IMR-90 (cell line): ENCODE measurements at regions not wholly inside any gene's neighbourhood (a gene's known extent, or its start where the extent isn't known, plus 50 kb on each side); places are given as distances from the start of the nearest gene placed in this dataset.

Experiments
- ATAC-seq: fragments of 200-7000 bp; cut with Tn5 transposase; 2 replicates; pipeline ENCODE4 v1.9.1; 2020; ENCODE audit warnings: low read depth, mild to moderate bottlenecking, moderate library complexity
- BruUV-seq: library from RNA; stranded (reverse); fragments of 400-500 nt; replicated peaks from 2 replicates; lab custom pipeline; 2021; lab: Mats Ljungman, UMichigan
- CTCF ChIA-PET: fragments of 300-600 bp; formaldehyde crosslinking; extraction: SDS; loops from one replicate; lab custom pipeline; 2021; ENCODE audit warnings: antibody characterized with exemption; lab: Yijun Ruan, JAX
- POLR2A ChIA-PET: fragments of 300-600 bp; sonication (Branson Sonifier 250); formaldehyde crosslinking; loops from one replicate; lab custom pipeline; 2022; ENCODE audit warnings: antibody characterized with exemption; ENCODE audit not compliant: unreplicated experiment; lab: Charles Lee
- DNase-seq: peaks from one replicate; pipeline ENCODE4 v3.0.0; 2013
- H2AFZ ChIP-seq: replicated peaks from 2 replicates; pipeline ENCODE3; 2013; ENCODE audit warnings: low read length, mild to moderate bottlenecking; ENCODE audit not compliant: poor library complexity
- H2AK5ac ChIP-seq: 2 replicates; pipeline ENCODE4 v1.6.1; 2013; ENCODE audit warnings: low read depth, low read length, inconsistent platforms
- H2AK9ac ChIP-seq: replicated peaks from 2 replicates; pipeline ENCODE3; 2013; ENCODE audit warnings: mild to moderate bottlenecking, low read depth, low read length, moderate library complexity; ENCODE audit not compliant: poor library complexity
- H2BK120ac ChIP-seq: 2 replicates; pipeline ENCODE4 v1.6.1; 2013; ENCODE audit warnings: low read depth, low read length, inconsistent platforms
- H2BK15ac ChIP-seq: 3 replicates; pipeline ENCODE4 v1.6.1; 2013; ENCODE audit warnings: low read depth, low read length, inconsistent platforms
- H2BK20ac ChIP-seq: 2 replicates; pipeline ENCODE4 v1.6.1; 2013; ENCODE audit warnings: low read depth, mild to moderate bottlenecking, inconsistent platforms, low read length, moderate library complexity
- H2BK5ac ChIP-seq: 2 replicates; pipeline ENCODE4 v1.6.1; 2013; ENCODE audit warnings: mild to moderate bottlenecking, low read depth, low read length, inconsistent platforms; ENCODE audit not compliant: poor library complexity, severe bottlenecking
- H3K14ac ChIP-seq: replicated peaks from 2 replicates; pipeline ENCODE4 v1.6.1; 2013; ENCODE audit warnings: low read depth, low read length, inconsistent platforms
- H3K18ac ChIP-seq: 2 replicates; pipeline ENCODE4 v1.6.1; 2013; ENCODE audit warnings: low read depth, low read length, control low read depth
- H3K23ac ChIP-seq: 2 replicates; pipeline ENCODE4 v1.6.1; 2013; ENCODE audit warnings: low read depth, low read length, inconsistent platforms
- H3K27ac ChIP-seq: 2 replicates; pipeline ENCODE4 v1.5.1; 2013; ENCODE audit warnings: mild to moderate bottlenecking, control low read depth, low read length; ENCODE audit not compliant: insufficient read depth
- H3K27me3 ChIP-seq: 2 replicates; pipeline ENCODE4 v1.6.1; 2013; ENCODE audit warnings: low read length; ENCODE audit not compliant: control insufficient read depth, insufficient read depth
- H3K36me3 ChIP-seq: 2 replicates; pipeline ENCODE4 v1.6.1; 2013; ENCODE audit warnings: low read length, mixed read lengths; ENCODE audit not compliant: control insufficient read depth, insufficient read depth
- H3K4ac ChIP-seq: 2 replicates; pipeline ENCODE4 v1.6.1; 2013; ENCODE audit warnings: low read depth, low read length, inconsistent platforms
- H3K4me1 ChIP-seq: 2 replicates; pipeline ENCODE4 v1.6.1; 2013; ENCODE audit warnings: low read length, mixed read lengths; ENCODE audit not compliant: control insufficient read depth, insufficient read depth
- H3K4me2 ChIP-seq: 2 replicates; pipeline ENCODE4 v1.6.1; 2013; ENCODE audit warnings: low read depth, mild to moderate bottlenecking, control low read depth, low read length, moderate library complexity
- H3K4me3 ChIP-seq: 2 replicates; pipeline ENCODE4 v1.5.1; 2013; ENCODE audit warnings: low read depth, mild to moderate bottlenecking, control low read depth, low read length, moderate library complexity; ENCODE audit not compliant: insufficient read depth
- H3K56ac ChIP-seq: 2 replicates; pipeline ENCODE4 v1.6.1; 2013; ENCODE audit warnings: low read length, inconsistent platforms; ENCODE audit not compliant: insufficient read depth; ENCODE audit errors: extremely low read depth
- H3K79me1 ChIP-seq, 2 experiments: 2 replicates each; pipeline ENCODE4 v1.6.1; 2013; ENCODE audit warnings: low read length in 2 of 2, inconsistent platforms in 1 of 2, low read depth in 1 of 2
- H3K9ac ChIP-seq: 2 replicates; pipeline ENCODE4 v1.6.1; 2013; ENCODE audit warnings: low read depth, low read length, control low read depth
- H3K9me1 ChIP-seq: 2 replicates; pipeline ENCODE4 v1.6.1; 2013; ENCODE audit warnings: low read length, inconsistent platforms; ENCODE audit not compliant: insufficient read depth
- H3K9me3 ChIP-seq: 2 replicates; pipeline ENCODE4 v1.6.1; 2013; ENCODE audit warnings: low read length; ENCODE audit not compliant: control insufficient read depth, insufficient read depth
- H4K20me1 ChIP-seq: 2 replicates; pipeline ENCODE4 v1.6.1; 2013; ENCODE audit warnings: low read length, inconsistent platforms; ENCODE audit not compliant: insufficient read depth
- H4K5ac ChIP-seq: 2 replicates; pipeline ENCODE4 v1.6.1; 2013; ENCODE audit warnings: mild to moderate bottlenecking, low read depth, low read length, control low read depth
- H4K8ac ChIP-seq, 2 experiments: 2 replicates each; pipeline ENCODE4 v1.6.1; 2013; ENCODE audit warnings: low read depth in 2 of 2, low read length in 2 of 2, control low read depth in 1 of 2, inconsistent platforms in 1 of 2
- H4K91ac ChIP-seq: 2 replicates; pipeline ENCODE4 v1.6.1; 2013; ENCODE audit warnings: low read depth, low read length, inconsistent platforms; ENCODE audit not compliant: insufficient read depth
- BHLHE40 ChIP-seq: fragments of 150-350 bp; IDR thresholded peaks from 2 replicates; pipeline ENCODE4 v1.6.1; 2016; ENCODE audit warnings: mild to moderate bottlenecking, low read depth, low read length
- CEBPB ChIP-seq: IDR thresholded peaks from 2 replicates; pipeline ENCODE4 v1.6.1; 2012; ENCODE audit warnings: low read depth, low read length, improper control_type of control experiment
- CHD1 ChIP-seq: IDR thresholded peaks from 2 replicates; pipeline ENCODE4 v1.6.1; 2012; ENCODE audit warnings: low read depth, low read length, improper control_type of control experiment
- FOS ChIP-seq: fragments of 150-350 bp; IDR thresholded peaks from 2 replicates; pipeline ENCODE4 v1.6.1; 2016; ENCODE audit warnings: low read depth, low read length
- MAFK ChIP-seq: IDR thresholded peaks from 2 replicates; pipeline ENCODE4 v1.6.1; 2012; ENCODE audit warnings: low read depth, low read length, improper control_type of control experiment
- MAZ ChIP-seq: IDR thresholded peaks from 2 replicates; pipeline ENCODE4 v1.6.1; 2012; ENCODE audit warnings: low read depth, mild to moderate bottlenecking, low read length, improper control_type of control experiment, moderate library complexity, borderline replicate concordance
- MXI1 ChIP-seq: IDR thresholded peaks from 2 replicates; pipeline ENCODE4 v1.6.1; 2012; ENCODE audit warnings: low read depth, mild to moderate bottlenecking, low read length, moderate library complexity, borderline replicate concordance
- NFE2L2 ChIP-seq: fragments of 150-350 bp; IDR thresholded peaks from 2 replicates; pipeline ENCODE4 v1.6.1; 2016; ENCODE audit warnings: low read depth, mild to moderate bottlenecking, low read length
- POLR2A ChIP-seq: IDR thresholded peaks from 2 replicates; pipeline ENCODE4 v1.6.1; 2012; ENCODE audit warnings: mild to moderate bottlenecking, low read depth, low read length
- RAD21 ChIP-seq: IDR thresholded peaks from 2 replicates; pipeline ENCODE4 v1.6.1; 2012; ENCODE audit warnings: low read length, improper control_type of control experiment
- RCOR1 ChIP-seq: IDR thresholded peaks from 2 replicates; pipeline ENCODE4 v1.6.1; 2012; ENCODE audit warnings: mild to moderate bottlenecking, low read length, improper control_type of control experiment; ENCODE audit not compliant: insufficient replicate concordance
- RFX5 ChIP-seq: IDR thresholded peaks from 2 replicates; pipeline ENCODE4 v1.8.0; 2012; ENCODE audit warnings: low read depth, mild to moderate bottlenecking, low read length, moderate library complexity
- SMC3 ChIP-seq: fragments of 150-350 bp; IDR thresholded peaks from 2 replicates; pipeline ENCODE4 v1.6.1; 2016; ENCODE audit warnings: low read depth, mild to moderate bottlenecking, antibody characterized with exemption, low read length, moderate library complexity
- dilution Hi-C: fragments of 300-500 bp; cut with HindIII; formaldehyde crosslinking; loops from one replicate; pipeline ENCODE4 v1.14.3; 2018; ENCODE audit warnings: low sequenced_read_pairs; ENCODE audit not compliant: unreplicated experiment
- in situ Hi-C: fragments of 300-500 bp; cut with MboI; formaldehyde crosslinking; loops from 3 replicates; pipeline ENCODE4 v1.14.3; 2019; ENCODE audit warnings: low sequenced_read_pairs, inconsistent platforms, mixed read lengths
- intact Hi-C: fragments of 100-400 bp; cut with micrococcal nuclease; formaldehyde crosslinking; loops from 2 replicates; pipeline ENCODE4 v1.10.0; 2022
- TF ChIP-seq, protein P1 (sequence below): fragments of 150-350 bp; IDR thresholded peaks from 2 replicates; pipeline ENCODE4 v1.6.1; 2017; ENCODE audit warnings: mild to moderate bottlenecking, antibody characterized with exemption, low read length, low read depth
- TF ChIP-seq, protein P2 (sequence below): fragments of 150-350 bp; IDR thresholded peaks from 2 replicates; pipeline ENCODE4 v1.6.1; 2016; ENCODE audit warnings: low read depth, mild to moderate bottlenecking, low read length, moderate library complexity, borderline replicate concordance
- TF ChIP-seq, protein P3 (sequence below): conservative IDR thresholded peaks from 2 replicates; pipeline ENCODE4 v1.5.1; 2012; ENCODE audit warnings: mild to moderate bottlenecking, low read depth, low read length, improper control_type of control experiment

DNA sequence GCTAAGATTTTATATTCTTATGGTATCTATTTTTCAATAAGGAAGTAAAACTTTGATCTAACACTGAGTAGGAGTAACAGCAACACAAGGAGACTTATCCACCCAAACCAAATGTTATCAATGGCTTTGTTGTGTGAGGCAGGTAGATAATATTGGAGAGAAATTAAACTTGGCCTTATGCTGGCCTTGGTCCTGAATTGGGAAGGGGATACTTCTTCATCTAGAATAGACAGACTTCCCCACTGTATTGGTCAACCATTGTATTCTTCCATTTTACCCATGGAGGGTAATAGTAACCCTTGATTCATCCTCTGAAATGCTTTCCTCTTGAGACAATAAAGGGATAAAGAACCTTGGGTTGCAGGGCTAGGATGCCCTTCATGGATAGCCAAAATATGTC lies 76.3 kb upstream of the ANKFN1 start:
- Histone ChIP-seq H3K4ac (no peak overlapping the region), H4K20me1 (no peaks in the 10 kb centered on the region), H3K4me2 (no peak overlapping the region), H3K18ac (no peak overlapping the region), H4K5ac (no peak overlapping the region), H3K23ac (no peak overlapping the region), H3K56ac (no peak overlapping the region), H3K36me3 (no peaks in the 10 kb centered on the region), H3K9ac (no peak overlapping the region), H2BK120ac (no peak overlapping the region), H4K8ac (no peak overlapping the region), H3K4me1 (no peaks in the 10 kb centered on the region), H3K9me3 (peaks cover 6% of the 10 kb centered on the region; the same call in 1 of the 2 replicates), H2BK5ac (no peak overlapping the region), H3K27ac (no peak overlapping the region), H4K91ac (no peak overlapping the region), H3K14ac (no peak overlapping the region), H2AK5ac (no peak overlapping the region), H3K4me3 (no peak overlapping the region), H2AK9ac (no peak overlapping the region), H3K27me3 (no peaks in the 10 kb centered on the region), H3K79me1 (no peaks in the 10 kb centered on the region), H2BK20ac (no peak overlapping the region), H2BK15ac (no peak overlapping the region), H2AFZ (no peak overlapping the region), H3K9me1 (no peaks in the 10 kb centered on the region)
- dilution Hi-C loops = no loop called here
- DNase-seq = no peak
- CTCF ChIA-PET = no interaction called here
- POLR2A ChIA-PET = no interaction called here
- intact Hi-C loops = no loop called here
- in situ Hi-C loops = no loop called here
- ATAC-seq = no peak
- TF ChIP-seq CEBPB = no peak
- no peak for TF ChIP-seq RFX5
- no peak for TF ChIP-seq RCOR1
- no peak for TF ChIP-seq BHLHE40
- TF ChIP-seq MXI1 = no peak
- TF ChIP-seq, protein P1, sequence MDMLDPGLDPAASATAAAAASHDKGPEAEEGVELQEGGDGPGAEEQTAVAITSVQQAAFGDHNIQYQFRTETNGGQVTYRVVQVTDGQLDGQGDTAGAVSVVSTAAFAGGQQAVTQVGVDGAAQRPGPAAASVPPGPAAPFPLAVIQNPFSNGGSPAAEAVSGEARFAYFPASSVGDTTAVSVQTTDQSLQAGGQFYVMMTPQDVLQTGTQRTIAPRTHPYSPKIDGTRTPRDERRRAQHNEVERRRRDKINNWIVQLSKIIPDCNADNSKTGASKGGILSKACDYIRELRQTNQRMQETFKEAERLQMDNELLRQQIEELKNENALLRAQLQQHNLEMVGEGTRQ = no peak
- TF ChIP-seq MAFK = no peak
- no peak for TF ChIP-seq NFE2L2
- TF ChIP-seq FOS = no peak
- TF ChIP-seq POLR2A = no peak
- no peak for TF ChIP-seq RAD21
- no peak for TF ChIP-seq MAZ
- TF ChIP-seq CHD1 = no peak
- no peak for TF ChIP-seq SMC3
- TF ChIP-seq, protein P2, sequence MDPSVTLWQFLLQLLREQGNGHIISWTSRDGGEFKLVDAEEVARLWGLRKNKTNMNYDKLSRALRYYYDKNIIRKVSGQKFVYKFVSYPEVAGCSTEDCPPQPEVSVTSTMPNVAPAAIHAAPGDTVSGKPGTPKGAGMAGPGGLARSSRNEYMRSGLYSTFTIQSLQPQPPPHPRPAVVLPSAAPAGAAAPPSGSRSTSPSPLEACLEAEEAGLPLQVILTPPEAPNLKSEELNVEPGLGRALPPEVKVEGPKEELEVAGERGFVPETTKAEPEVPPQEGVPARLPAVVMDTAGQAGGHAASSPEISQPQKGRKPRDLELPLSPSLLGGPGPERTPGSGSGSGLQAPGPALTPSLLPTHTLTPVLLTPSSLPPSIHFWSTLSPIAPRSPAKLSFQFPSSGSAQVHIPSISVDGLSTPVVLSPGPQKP = no peak
- TF ChIP-seq, protein P3, sequence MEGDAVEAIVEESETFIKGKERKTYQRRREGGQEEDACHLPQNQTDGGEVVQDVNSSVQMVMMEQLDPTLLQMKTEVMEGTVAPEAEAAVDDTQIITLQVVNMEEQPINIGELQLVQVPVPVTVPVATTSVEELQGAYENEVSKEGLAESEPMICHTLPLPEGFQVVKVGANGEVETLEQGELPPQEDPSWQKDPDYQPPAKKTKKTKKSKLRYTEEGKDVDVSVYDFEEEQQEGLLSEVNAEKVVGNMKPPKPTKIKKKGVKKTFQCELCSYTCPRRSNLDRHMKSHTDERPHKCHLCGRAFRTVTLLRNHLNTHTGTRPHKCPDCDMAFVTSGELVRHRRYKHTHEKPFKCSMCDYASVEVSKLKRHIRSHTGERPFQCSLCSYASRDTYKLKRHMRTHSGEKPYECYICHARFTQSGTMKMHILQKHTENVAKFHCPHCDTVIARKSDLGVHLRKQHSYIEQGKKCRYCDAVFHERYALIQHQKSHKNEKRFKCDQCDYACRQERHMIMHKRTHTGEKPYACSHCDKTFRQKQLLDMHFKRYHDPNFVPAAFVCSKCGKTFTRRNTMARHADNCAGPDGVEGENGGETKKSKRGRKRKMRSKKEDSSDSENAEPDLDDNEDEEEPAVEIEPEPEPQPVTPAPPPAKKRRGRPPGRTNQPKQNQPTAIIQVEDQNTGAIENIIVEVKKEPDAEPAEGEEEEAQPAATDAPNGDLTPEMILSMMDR = no peak
- no TSS peak for BruUV-seq
